ENCODE measurements at regions not wholly inside any gene's neighbourhood (a gene's known extent, or its start where the extent isn't known, plus 50 kb on each side); places are given as distances from the start of the nearest gene placed in this dataset.
"Not testable (repeated sequence)": the region's sequence is repeated elsewhere in the genome, so short reads cannot be mapped to it uniquely, and the experiment has no call there.

DNA sequence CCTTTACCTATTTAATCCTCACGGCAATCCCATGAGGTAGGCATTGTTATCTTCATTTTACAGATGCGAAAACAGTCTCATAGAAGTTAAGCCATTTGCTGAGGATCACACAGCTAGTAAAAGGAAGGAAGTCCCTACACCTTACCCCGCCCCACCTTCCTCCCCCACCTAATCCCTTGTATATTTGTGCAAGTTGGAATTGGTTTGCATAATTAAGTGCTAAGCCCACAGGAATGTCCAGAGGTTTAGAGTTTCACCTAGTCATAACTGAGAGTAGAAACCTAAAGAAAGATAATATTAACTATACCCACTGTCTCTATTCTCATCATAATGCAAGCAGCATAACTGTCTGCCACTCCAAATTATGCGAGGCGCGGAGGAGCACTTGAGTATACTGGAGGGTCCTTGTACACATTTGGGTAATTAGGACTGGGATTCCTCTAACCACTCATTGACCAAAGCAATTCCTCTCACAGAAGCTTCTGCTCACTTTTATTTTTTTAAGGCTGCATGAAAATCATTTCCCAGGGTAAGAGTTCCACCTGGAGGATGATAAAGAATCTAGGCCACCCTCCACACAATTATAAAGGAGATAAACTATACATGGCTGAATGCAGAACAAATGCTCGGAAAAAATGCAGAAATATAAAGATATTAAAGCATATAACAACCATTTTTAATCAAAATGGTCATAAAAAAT, 199.9 kb downstream of the FAM181B start:
- DNase-seq: no peak

DNA sequence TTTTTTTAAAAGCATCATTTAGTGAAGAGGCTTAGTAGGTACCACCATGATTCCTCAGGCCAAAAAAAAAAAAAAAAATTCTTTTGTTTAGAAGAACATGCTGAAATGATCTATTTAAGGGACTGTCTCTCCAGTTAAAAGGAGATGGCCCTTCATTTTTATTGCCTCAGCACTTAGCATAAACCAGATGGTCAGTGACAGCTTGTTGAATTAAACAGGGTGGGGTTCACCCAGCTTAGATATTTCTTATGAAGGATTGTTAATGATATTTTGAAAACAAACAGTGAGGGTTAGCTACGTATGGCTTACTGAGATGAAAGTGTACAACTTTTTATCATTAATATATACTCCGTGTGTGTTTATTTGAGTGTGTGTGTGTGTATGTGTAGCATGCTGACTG, 203.7 kb downstream of the FAM181B start:
- DNase-seq: no peak

DNA sequence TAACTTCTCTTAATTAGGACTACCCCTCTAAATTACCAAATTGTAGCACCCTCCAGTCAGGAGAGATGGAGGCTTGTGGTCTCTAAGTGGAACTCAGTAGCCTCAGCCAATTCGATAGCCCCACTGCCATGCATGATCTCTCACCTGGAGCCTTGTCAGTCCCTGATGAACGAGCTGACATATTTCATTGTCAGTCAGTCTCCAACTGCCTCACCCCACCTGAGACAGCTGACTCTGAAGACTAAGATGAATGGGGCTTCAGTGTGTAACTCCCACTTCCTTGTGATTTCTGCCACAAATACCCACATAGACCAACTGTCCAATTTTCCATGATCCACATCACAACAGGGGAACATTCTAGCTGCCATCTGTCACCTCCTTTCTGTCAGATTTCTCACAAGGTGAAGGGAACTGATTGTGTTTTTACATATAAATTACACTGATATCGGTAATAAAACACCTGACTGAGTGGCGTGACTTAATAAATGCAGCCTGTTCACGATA, 206.5 kb downstream of the FAM181B start:
- DNase-seq: no peak

DNA sequence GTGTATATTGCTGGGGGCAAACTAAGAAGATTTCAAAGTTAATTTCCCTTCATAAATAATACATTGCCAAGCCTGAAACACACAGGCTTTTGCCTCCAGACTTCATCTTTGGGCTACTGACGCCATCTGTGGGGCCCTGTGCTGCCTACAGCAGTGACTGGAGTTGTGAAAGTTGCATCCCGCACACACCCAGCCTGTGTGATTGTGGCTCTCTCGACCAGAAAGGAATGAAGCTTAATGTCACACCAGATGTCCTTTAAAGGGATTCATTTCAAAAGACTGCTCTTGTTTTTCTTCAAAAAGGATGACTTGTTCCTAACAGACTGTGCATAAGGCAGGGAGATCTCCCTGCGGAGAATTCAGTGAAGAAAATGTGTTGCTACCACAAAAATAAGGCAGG, 210.5 kb downstream of the FAM181B start:
- DNase-seq: no peak

DNA sequence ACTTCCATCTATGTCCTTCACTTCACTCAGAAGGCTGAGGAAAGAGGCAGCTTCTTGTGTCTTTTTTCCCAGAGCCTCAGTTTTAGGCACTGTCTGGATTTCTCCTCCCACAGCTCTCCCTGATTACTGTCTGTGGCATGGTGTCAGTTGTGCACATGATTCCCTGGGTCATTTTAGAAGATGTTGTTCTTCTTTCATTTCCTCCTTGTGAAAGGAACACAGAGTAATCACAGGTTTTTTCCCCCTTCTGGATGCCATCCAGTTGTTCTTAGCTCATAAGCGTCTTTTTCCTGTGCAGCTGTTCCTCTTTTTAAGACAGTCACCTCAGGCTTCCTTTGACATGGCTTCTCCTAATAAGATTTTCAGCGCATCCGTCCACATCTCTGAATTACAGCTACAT, 212.2 kb downstream of the FAM181B start:
- DNase-seq: no peak

DNA sequence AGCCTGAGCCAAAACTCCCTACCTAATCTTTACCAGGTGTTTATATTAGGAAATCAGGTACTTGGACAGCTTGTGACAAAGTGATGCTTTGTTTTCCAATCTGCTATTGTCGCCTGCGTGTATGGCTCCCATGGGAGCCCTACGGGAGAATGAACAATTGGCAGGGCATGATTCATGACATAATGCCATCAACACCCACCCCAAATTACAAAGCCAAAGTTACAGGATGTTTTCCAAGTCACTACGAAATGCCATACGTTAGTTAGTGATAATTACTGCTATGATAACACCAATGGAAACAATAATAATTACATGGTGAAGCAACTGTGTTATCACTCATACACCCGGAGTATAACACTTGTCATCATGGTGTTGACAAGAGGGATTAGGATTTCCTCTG, 226.4 kb downstream of the FAM181B start:
- DNase-seq: no peak

DNA sequence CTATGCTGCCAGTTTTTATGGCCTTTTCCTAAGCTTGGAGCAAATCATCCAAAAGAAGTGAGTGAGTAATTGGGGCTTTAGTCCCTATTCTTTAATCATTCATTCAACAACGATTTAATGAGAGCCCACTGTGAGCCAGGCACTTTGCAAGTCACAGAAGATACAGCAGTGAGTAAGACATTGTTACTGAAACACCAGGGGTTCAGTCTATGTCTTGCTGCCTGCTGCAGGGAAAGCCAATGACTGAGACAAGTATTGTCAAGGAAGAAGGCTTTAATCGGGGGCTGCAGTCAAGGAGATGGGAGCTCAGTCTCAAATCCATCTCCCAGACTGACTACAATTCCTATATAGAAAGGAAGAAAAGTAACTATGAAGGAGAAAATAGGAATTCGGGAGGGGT, 228.3 kb downstream of the FAM181B start:
- no peak for DNase-seq

DNA sequence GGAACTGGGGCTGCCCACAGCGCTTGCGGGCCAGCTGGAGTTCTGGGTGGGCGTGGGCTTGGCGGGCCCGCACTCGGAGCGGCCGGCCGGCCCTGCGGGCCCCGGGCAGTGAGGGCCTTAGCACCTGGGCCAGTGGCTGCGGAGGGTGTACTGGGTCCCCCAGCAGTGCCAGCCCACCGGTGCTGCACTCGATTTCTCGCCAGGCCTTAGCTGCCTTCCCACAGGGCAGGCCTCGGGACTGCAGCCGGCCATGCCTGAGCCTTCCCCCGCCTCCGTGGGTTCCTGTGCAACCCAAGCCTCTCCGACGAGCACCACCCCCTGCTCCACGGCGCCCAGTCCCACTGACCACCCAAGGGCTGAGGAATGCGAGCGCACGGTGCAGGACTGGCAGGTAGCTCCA, 232.5 kb downstream of the FAM181B start:
- not testable (repeated sequence) for DNase-seq

DNA sequence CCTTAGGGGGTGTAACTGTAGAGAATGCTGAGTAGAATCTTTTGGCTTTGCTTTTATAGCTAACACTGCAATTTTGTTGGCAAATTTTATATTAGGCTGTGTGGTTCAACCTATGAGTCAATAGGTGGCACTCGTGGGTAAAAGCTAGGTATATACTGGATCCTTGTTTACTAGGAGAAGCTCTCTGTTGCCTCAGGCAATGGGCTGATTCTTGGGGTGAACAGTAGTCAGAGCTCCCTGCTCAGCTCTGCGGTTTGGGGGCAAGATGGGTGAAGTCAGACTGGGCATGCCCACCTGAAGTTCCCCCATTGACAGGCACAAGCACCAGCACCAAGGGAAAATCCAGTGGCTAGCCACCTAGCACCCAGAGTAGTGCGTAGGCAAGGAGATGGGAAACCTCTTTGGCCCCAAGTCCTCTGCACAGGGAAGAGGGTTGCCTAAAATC, 238.7 kb downstream of the FAM181B start:
- no peak for DNase-seq

DNA sequence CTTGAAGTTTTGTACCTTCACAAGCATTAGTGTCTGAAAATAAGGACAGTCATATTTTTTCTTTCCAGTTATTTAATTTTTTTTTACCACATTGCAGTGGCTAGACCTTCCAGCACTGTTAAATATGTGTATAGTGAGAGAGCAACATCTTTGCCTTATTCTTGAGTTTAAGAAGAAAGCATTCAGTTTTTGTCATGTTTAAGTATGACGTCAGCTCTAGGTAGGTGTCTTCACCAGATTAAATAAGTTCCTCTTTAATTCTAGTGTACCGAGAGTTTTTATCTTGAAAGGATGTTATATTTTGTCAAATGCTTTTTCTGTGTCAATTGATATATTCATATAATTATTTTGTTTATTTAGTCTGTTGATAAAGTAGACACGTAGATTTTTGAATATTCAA, 258.8 kb downstream of the FAM181B start:
- no peak for DNase-seq

DNA sequence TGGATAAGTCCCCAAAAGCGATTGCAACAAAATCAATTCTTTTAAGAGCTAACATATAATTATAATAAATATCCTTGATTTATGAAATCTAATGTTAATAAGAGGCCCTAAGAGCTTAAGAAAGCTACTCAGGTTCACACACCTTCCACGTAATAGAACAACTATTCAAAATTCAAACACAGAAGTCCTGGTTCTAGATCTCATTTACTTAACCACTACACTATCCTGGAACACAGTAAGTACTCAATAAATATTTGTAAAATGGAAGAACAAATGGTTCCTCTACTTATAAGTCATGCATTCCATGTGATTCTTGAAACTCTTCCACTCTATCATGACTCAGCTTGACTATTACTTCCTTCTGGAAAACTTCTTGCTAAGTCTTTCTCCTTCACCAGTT, 268.2 kb downstream of the FAM181B start:
- DNase-seq: no peak

DNA sequence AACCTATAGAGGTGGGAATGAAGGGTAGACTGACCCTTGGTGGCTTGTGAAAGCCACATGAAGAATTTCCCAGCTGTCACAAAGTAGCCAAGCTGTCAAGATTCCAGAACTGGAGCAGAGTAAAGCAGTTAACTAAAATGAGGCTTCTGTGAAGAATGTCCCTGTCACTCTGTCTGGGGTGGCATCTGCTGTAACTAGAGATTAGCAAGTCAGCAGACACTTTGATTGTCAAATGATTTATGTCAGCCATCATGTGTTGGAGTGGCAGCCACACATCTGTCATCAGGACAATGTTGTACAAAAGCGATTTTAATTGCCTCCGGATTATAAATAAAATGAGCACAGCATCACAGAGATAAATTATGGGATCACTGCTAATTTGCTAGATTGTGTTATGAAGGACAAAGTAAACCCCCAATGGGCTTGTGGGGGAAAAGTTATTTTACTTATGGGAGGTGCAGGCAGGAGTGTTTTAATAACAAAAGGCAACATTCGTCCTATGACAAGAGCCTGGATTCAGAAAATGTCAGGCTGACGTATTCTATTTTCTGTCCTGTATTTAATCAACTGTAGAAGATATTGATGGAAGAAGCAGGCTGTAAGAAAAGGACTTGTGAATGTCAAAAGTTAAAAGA, 270.9 kb downstream of the FAM181B start:
- DNase-seq: no peak

DNA sequence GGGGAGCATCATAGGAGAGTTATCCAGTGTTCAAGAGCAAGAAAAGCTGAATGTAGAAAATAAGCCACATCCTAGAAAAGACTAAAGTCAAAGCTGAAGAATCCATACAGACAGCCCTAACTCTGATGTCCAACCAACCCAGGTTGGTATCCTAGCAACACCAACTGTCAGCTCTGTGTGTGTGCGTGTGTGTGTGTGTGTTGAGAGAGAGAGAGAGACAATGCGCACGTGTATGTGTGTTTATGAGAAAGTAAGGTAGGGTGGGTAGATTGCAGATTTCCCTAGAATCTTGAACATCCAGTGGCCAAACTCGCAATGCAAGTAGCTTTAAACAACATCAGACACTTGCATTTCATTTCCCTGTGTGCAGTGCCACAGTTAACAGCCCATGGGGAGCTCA, 274.9 kb downstream of the FAM181B start:
- no peak for DNase-seq

DNA sequence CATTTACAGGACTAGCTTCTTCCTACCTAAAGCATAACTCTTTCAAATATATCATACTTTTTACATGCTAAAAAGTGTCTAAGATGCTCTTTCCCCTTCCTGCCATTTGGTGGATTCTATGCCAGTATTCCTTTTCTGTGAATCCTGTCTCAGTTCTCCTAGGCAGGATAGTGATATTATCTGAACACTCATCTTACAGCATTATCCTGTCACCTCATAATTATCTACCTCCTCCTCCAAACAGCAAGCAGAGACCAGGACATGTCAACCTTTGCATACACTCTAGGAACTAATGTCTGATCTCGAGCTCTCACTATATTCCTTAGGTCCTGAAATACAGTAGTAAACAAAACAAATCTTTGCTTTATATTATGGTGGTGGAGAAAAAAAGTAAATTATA, 275.5 kb downstream of the FAM181B start:
- no peak for DNase-seq

DNA sequence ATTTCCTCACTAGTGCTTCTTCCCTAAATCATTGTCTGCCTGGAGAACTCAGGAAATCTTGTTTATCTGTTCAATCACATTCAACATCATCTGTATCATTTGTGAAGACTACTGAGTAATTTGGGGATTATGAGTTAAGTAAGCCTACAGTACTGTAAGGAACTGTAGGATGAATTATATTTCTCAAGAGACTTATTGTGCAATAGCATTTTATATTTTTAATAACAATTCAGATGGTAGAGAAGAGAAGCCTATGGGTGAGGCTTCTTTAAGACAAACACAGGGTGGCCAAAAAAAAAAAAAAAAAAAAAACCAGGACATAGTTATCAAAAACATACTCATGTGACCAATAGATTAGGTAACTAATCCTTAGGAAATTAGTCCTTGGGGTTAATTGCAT, 282.7 kb downstream of the FAM181B start:
- DNase-seq: no peak

DNA sequence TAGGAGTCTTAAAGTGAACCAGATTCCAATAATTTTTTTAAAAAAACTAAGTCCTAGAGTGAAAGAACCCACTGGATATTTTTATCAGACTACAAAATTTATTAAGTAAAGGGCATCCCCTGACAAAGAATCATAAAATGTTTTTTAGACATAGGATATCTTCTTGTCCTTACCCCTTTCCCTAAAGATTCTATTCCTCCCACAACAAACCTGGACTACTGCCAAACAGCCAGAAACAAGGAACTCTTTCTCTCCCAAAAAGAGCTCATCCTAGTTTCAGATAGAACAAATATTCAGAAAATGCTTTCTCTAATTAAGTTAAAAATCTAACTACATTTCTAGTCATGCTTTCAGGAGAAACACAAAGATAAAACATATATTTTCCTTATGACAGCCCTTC, 327.1 kb downstream of the FAM181B start:
- no peak for DNase-seq

DNA sequence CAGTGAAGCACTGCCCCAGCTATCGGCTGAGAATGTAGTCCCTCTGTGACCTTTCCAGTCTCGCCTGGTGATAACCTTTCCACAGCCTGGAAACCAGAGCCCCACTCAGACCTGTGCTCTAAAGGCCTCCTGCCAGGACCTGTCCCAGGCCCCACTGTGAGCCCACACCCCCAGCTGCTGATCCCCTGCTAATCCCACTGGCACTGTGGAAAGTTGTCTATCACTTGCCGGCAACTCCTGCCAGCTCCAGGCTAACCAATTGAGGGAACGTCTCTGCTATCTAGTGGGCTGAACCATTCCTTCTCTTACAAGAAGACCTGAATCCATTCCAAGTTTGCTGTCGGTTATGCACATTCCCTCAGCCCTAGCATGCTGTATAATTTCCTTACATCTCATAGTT, 328.2 kb downstream of the FAM181B start:
- DNase-seq: no peak

DNA sequence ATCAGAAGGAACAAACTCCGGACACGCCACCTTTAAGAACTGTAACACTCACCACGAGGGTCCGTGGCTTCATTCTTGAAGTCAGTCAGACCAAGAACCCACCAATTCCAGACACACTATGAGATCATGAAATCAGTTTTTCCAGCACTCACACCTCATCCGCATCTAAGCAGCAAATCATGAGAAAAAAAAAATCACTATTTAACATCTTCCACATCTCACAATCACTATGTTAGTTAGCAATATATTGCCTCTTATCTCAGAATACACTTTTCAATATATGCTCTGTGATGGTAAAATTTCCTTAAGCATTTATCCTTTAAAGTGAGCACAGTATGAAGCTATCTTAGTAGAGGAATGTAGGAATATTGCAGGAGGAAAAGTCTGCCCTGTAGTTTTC, 328.7 kb downstream of the FAM181B start:
- DNase-seq: no peak

DNA sequence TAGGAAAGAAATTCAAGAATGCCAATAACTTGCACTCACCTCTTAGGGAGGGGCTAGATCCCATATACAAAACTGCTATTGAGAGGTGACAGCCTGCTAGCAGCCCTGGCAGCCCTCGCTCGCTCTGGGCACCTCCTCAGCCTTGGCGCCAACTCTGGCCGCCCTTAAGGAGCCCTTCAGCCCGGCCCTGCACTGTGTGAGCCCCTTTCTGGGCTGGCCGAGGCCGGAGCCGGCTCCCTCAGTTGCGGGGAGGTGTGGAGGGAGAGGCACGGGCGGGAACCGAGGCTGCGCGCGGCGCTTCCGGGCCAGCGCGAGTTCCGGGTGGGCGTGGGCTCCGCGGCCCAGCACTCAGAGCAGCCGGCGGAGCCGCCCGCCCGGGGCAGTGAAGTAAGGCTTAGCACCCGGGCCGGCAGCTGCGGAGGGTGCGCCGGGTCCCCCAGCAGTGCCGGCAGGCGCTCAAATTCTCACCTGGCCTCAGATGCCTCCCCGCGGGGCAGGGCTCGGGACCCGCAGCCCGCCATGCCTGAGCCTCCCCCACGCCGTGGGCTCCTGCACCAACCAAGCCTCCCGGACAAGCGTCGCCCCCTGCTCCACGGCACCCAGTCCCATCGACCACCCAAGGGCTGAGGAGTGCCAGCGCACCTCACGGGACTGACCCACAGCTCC, 329.9 kb downstream of the FAM181B start:
- DNase-seq: no peak

DNA sequence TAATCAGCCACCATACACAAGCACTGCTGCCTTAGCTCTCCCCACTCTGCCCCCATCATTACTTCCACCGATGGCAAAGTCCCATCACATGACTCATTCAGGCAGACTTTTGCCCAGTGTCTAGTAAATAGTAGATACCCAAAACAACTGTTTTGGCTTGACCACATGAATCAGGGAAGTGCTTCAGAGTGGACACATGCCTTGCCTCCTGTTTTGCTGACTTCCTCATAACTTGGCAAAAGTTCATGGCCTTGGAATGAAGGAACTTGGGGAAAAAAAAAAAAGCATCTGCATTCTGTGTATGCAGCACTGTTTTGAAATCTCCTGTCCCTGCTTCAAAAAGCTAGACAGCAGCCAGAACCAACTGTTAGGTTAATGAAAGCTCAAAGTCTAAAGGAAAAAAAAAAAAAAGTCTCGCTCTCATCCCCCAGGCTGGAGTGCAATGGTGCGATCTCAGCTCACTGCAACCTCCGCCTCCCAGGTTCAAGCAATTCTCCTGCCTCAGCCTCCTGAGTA, 335.3 kb downstream of the FAM181B start:
- DNase-seq: no peak

DNA sequence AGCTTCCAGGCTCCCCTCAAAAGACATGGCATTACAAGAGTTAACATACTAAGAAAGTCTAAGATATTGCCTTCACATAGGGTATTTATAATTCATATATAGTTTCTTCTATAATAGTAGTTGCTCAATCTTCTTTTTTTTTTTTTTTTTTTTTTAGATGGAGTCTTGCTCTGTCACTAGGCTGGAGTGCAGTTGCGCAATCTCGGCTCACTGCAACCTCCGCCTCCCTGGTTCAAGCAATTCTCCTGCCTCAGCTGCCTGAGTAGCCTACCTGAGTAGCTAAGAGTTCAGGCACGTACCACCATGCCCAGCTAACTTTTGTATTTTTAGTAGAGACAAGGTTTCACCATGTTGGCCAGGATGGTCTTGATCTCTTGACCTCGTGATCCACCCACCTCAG, 337.0 kb downstream of the FAM181B start:
- DNase-seq: not testable (repeated sequence)

DNA sequence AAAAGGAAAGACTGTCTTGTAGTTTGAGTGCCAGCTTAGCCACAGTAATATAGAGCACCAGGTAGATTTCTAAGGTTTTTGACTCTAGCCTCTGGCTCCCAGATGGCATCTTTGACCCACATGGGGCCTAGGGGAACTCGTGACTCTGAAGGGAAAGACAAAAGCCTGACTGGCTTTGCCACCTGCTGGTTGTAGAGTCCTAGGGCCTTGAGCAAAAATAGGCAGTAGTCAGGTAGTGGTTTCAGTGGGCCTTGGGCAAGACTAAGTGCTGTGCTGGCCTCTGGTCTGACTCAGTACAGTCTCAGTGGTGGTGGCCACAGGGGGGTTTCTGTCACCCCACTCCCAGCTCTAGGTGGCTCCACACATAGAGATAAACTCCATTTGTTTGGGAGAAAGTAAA, 349.4 kb downstream of the FAM181B start:
- no peak for DNase-seq

DNA sequence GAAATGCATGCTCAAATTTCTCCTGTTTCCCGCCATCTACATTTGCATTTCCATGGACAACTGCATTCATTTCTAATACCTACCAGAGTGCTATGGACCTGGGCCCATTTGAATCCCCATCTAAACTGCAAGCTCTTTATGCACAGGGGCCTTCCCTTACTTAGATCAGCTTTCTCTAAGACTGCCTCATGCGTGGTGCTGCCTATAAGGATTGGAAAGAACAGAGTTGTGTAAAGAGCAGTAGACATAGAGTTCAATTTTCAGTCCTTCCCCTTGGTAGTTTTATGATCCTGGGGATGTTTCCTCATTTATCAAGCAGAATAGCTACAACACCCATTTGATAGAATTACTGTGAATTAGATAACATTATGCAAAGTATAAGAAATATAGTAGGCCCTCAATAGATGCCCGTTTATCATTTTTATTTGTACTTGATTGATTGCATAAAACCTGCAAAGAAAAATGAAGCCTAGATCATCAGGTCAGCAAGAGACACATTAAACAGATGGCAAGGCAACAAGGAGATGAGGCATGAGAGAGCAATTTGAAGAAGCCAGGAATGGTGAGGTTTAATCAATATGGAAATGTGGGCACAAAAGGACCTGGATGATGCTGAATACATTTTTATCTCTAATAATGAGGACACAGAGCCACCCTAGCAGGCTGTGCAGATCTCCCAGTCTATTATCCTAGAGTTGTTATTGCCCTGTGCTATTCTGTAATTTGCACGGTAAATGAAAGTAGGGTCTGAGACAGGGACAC, 359.7 kb downstream of the FAM181B start:
- DNase-seq: no peak
